AG04450 (cell line): ENCODE measurements at regions not wholly inside any gene's neighbourhood (a gene's known extent, or its start where the extent isn't known, plus 50 kb on each side); places are given as distances from the start of the nearest gene placed in this dataset.

Experiments used
- CTCF ChIA-PET: fragments of 300-600, 350-600 bp; formaldehyde crosslinking; extraction: SDS; loops from one replicate; lab custom pipeline; 2022; ENCODE audit warnings: antibody characterized with exemption, inconsistent platforms; lab: Charles Lee
- POLR2A ChIA-PET: fragments of 350-600 bp; formaldehyde crosslinking; extraction: SDS; loops from one replicate; lab custom pipeline; 2021; ENCODE audit warnings: antibody characterized with exemption, inconsistent platforms; lab: Yijun Ruan, JAX
- DNase-seq: peaks from one replicate; pipeline ENCODE4 v3.0.0-alpha.2; 2011; ENCODE audit warnings: low read depth, low spot score
- H3K27ac ChIP-seq: one replicate; pipeline ENCODE4 v1.5.1; 2012; ENCODE audit warnings: low read depth, low read length, control low read depth
- H3K27me3 ChIP-seq: one replicate; pipeline ENCODE4 v1.6.0; 2012; ENCODE audit warnings: low read length; ENCODE audit not compliant: control insufficient read depth, insufficient read depth
- H3K4me3 ChIP-seq: 2 replicates; pipeline ENCODE4 v1.5.1; 2011; ENCODE audit warnings: mild to moderate bottlenecking, low read depth, low read length, control low read depth
- H3K9me3 ChIP-seq: 2 replicates; pipeline ENCODE4 v1.5.1; 2012; ENCODE audit warnings: low read length; ENCODE audit not compliant: control insufficient read depth, insufficient read depth
- TF ChIP-seq, protein P1 (sequence below): IDR thresholded peaks from 2 replicates; pipeline ENCODE4 v1.5.1; 2011; ENCODE audit warnings: low read depth, low read length, control low read depth, inconsistent platforms

GRCh38 chr1:200354243-200354642, 55.6 kb downstream of the ZNF281 start:
- Histone ChIP-seq H3K27me3 (no peaks in the 10 kb centered on the region), H3K27ac (no peak overlapping the region), H3K4me3 (no peak overlapping the region), H3K9me3 (no peaks in the 10 kb centered on the region)
- POLR2A ChIA-PET = no interaction called here
- DNase-seq = no peak
- CTCF ChIA-PET = interaction anchor here (1.5 kb wide), 1 partner anchor 10 kb away, joined by 9 read pairs; no protein-coding TSS in a partner anchor
- TF ChIP-seq, protein P1, sequence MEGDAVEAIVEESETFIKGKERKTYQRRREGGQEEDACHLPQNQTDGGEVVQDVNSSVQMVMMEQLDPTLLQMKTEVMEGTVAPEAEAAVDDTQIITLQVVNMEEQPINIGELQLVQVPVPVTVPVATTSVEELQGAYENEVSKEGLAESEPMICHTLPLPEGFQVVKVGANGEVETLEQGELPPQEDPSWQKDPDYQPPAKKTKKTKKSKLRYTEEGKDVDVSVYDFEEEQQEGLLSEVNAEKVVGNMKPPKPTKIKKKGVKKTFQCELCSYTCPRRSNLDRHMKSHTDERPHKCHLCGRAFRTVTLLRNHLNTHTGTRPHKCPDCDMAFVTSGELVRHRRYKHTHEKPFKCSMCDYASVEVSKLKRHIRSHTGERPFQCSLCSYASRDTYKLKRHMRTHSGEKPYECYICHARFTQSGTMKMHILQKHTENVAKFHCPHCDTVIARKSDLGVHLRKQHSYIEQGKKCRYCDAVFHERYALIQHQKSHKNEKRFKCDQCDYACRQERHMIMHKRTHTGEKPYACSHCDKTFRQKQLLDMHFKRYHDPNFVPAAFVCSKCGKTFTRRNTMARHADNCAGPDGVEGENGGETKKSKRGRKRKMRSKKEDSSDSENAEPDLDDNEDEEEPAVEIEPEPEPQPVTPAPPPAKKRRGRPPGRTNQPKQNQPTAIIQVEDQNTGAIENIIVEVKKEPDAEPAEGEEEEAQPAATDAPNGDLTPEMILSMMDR = no peak

DNA sequence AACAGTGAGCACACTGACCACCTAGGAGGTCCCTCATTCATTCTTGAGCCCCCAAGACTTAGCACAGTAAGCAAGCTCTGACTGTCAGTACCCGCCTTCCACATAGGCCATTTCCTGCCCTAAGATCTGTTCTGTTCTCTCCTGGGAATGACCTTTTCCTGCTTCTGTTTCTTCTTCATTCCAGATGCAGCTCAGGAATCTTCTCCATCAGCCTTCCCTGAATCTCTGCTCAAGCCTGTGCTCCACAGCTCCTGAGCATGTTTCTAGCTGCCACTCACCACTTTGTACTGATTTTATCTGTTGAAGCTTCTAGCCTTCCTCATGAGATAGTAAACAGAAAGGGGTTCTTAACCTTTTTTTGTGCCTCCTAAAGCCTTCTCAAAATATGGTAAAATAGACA, 56.6 kb downstream of the ZNF281 start:
- ChIA-PET CTCF (interaction anchor here (1.2 to 1.5 kb wide), 2 partner anchors 11 to 157 kb away, joined by 3 to 9 read pairs; no protein-coding TSS in a partner anchor), POLR2A (no interaction called here)
- H3K4me3 ChIP-seq = no peak overlapping the region
- peak overlapping the region; percentile 97 for H3K27ac ChIP-seq
- H3K9me3 ChIP-seq = no peaks in the 10 kb centered on the region
- DNase-seq = no peak
- H3K27me3 ChIP-seq = no peaks in the 10 kb centered on the region
- TF ChIP-seq, protein P1 = no peak

- ChIA-PET POLR2A (interaction anchor here (0.7 kb wide), 1 partner anchor 13 kb away, joined by 4 read pairs; no protein-coding TSS in a partner anchor), CTCF (interaction anchor here (1.2 kb wide), 1 partner anchor 158 kb away, joined by 3 read pairs; no protein-coding TSS in a partner anchor)
- Histone ChIP-seq H3K27me3 (no peaks in the 10 kb centered on the region), H3K9me3 (no peaks in the 10 kb centered on the region; the same call in 1 of the 2 replicates), H3K4me3 (peak overlapping the region; percentile 43), H3K27ac (peak overlapping the region; percentile 97)
- DNase-seq = peak; percentile 83
- TF ChIP-seq, protein P1 = peak; percentile 11; the same call in 1 of the 2 replicates
Measured at GRCh38 chr1:200351826-200352549, 57.8 kb downstream of the ZNF281 start.

DNA sequence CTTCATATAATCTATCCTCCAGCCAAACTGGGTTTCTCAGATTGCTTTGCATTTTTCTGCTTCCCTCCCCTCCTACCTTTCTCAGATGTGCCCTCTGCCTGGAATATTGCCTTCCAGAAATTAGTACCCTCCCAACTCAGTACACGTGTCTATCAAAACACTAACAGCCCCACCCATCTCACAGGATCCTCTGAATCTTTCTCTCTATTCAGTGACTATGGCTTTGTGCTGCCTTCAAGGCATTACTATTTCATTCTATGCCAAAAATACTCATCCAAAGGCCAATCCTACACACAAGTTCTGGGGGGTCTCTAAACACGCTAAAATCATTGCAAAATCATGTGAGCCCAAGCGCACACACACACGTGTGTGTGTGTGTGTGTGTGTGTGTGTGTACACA, 58.4 kb downstream of the ZNF281 start:
- ChIA-PET CTCF (no interaction called here), POLR2A (no interaction called here)
- Histone ChIP-seq H3K4me3 (no peak overlapping the region), H3K27ac (peak overlapping the region; percentile 97), H3K9me3 (no peaks in the 10 kb centered on the region; the same call in 1 of the 2 replicates), H3K27me3 (no peaks in the 10 kb centered on the region)
- TF ChIP-seq, protein P1 = no peak
- DNase-seq = no peak

GRCh38 chr1:200346700-200347099, 63.1 kb downstream of the ZNF281 start:
- ChIA-PET CTCF (no interaction called here), POLR2A (interaction anchor here (0.6 kb wide), 1 partner anchor 71 kb away, joined by 3 read pairs; no protein-coding TSS in a partner anchor)
- no peaks in the 10 kb centered on the region for H3K27me3 ChIP-seq
- no peak overlapping the region for H3K27ac ChIP-seq
- H3K4me3 ChIP-seq = no peak overlapping the region
- no peak for DNase-seq
- H3K9me3 ChIP-seq = no peaks in the 10 kb centered on the region; the same call in 1 of the 2 replicates
- TF ChIP-seq, protein P1 = no peak
